ENCODE measurements at regions not wholly inside any gene's neighbourhood (a gene's known extent, or its start where the extent isn't known, plus 50 kb on each side); places are given as distances from the start of the nearest gene placed in this dataset.
"Not testable (repeated sequence)": the region's sequence is repeated elsewhere in the genome, so short reads cannot be mapped to it uniquely, and the experiment has no call there.

- Histone ChIP-seq H3K4me2 (ENCODE audit: low read depth, low read length, poor library complexity, severe bottlenecking) (no peak overlapping the region), H3K27me3 (ENCODE audit: low read length) (no peaks in the 10 kb centered on the region; the same call in 1 of the 2 replicates), H3K4me1 (ENCODE audit: low read length) (no peaks in the 10 kb centered on the region), H3K27ac (ENCODE audit: low read length) (no peak overlapping the region), H3K4me3 (ENCODE audit: low read length) (no peak overlapping the region), H4K20me1 (ENCODE audit: insufficient read depth, low read depth, low read length) (no peaks in the 10 kb centered on the region), H3K9ac (ENCODE audit: low read length) (no peak overlapping the region), H2AFZ (ENCODE audit: low read length) (no peak overlapping the region), H3K9me2 (replicated peaks; ENCODE audit: insufficient read depth, low read length) (no peaks in the 10 kb centered on the region), H3K9me3 (ENCODE audit: low read length) (no peaks in the 10 kb centered on the region), H3K79me2 (ENCODE audit: low read length) (no peaks in the 10 kb centered on the region), H3K36me3 (ENCODE audit: insufficient read depth, low read length) (no peaks in the 10 kb centered on the region)
- DNase-seq, result no peak
Measured at GRCh38 chr12:58420503-58420902, 479.1 kb downstream of the ATP23 start.

- H3K9me2 ChIP-seq (replicated peaks; ENCODE audit: insufficient read depth, low read length), result no peaks in the 10 kb centered on the region
- no peak overlapping the region for H2AFZ ChIP-seq (ENCODE audit: low read length)
- H3K4me2 ChIP-seq (ENCODE audit: low read depth, low read length, poor library complexity, severe bottlenecking), result no peak overlapping the region
- DNase-seq, result no peak
- H3K36me3 ChIP-seq (ENCODE audit: insufficient read depth, low read length), result no peaks in the 10 kb centered on the region
- H3K4me3 ChIP-seq (ENCODE audit: low read length), result no peak overlapping the region
- no peaks in the 10 kb centered on the region for H3K4me1 ChIP-seq (ENCODE audit: low read length)
- H3K27ac ChIP-seq (ENCODE audit: low read length), result no peak overlapping the region
- no peaks in the 10 kb centered on the region for H3K9me3 ChIP-seq (ENCODE audit: low read length)
- no peaks in the 10 kb centered on the region for H3K79me2 ChIP-seq (ENCODE audit: low read length)
- H3K27me3 ChIP-seq (ENCODE audit: low read length), result no peaks in the 10 kb centered on the region
- no peak overlapping the region for H3K9ac ChIP-seq (ENCODE audit: low read length)
- H4K20me1 ChIP-seq (ENCODE audit: insufficient read depth, low read depth, low read length), result no peaks in the 10 kb centered on the region
Measured at GRCh38 chr12:58421990-58422389, 480.6 kb downstream of the ATP23 start.

- no peak overlapping the region for H2AFZ ChIP-seq (ENCODE audit: low read length)
- no peaks in the 10 kb centered on the region for H3K4me1 ChIP-seq (ENCODE audit: low read length)
Measured at GRCh38 chr12:58424735-58425392, 483.5 kb downstream of the ATP23 start.

GRCh38 chr12:58425481-58426392 lies 484.4 kb downstream of the ATP23 start:
- H3K36me3 ChIP-seq (ENCODE audit: insufficient read depth, low read length), result no peaks in the 10 kb centered on the region
- H4K20me1 ChIP-seq (ENCODE audit: insufficient read depth, low read depth, low read length), result no peaks in the 10 kb centered on the region
- H3K4me1 ChIP-seq (ENCODE audit: low read length), result no peaks in the 10 kb centered on the region
- no peak overlapping the region for H3K9ac ChIP-seq (ENCODE audit: low read length)
- no peaks in the 10 kb centered on the region for H3K79me2 ChIP-seq (ENCODE audit: low read length)
- H3K9me2 ChIP-seq (replicated peaks; ENCODE audit: insufficient read depth, low read length), result no peaks in the 10 kb centered on the region
- H3K27me3 ChIP-seq (ENCODE audit: low read length), result no peaks in the 10 kb centered on the region
- H3K9me3 ChIP-seq (ENCODE audit: low read length), result no peaks in the 10 kb centered on the region
- H3K27ac ChIP-seq (ENCODE audit: low read length), result no peak overlapping the region
- no peak for DNase-seq
- no peak overlapping the region for H2AFZ ChIP-seq (ENCODE audit: low read length)
- no peak overlapping the region for H3K4me3 ChIP-seq (ENCODE audit: low read length)
- H3K4me2 ChIP-seq (ENCODE audit: low read depth, low read length, poor library complexity, severe bottlenecking), result no peak overlapping the region

More at GRCh38 chr12:58424735-58425392, 483.5 kb downstream of the ATP23 start:
- H3K9me2 ChIP-seq (replicated peaks; ENCODE audit: insufficient read depth, low read length), result no peaks in the 10 kb centered on the region
- H3K9me3 ChIP-seq (ENCODE audit: low read length), result no peaks in the 10 kb centered on the region
- H4K20me1 ChIP-seq (ENCODE audit: insufficient read depth, low read depth, low read length), result no peaks in the 10 kb centered on the region
- no peaks in the 10 kb centered on the region for H3K27me3 ChIP-seq (ENCODE audit: low read length)
- no peaks in the 10 kb centered on the region for H3K36me3 ChIP-seq (ENCODE audit: insufficient read depth, low read length)
- H3K4me2 ChIP-seq (ENCODE audit: low read depth, low read length, poor library complexity, severe bottlenecking), result no peak overlapping the region
- H3K79me2 ChIP-seq (ENCODE audit: low read length), result no peaks in the 10 kb centered on the region
- no peak for DNase-seq
- no peak overlapping the region for H3K4me3 ChIP-seq (ENCODE audit: low read length)
- H3K9ac ChIP-seq (ENCODE audit: low read length), result no peak overlapping the region
- no peak overlapping the region for H3K27ac ChIP-seq (ENCODE audit: low read length)

GRCh38 chr12:58426437-58426836 lies 485.1 kb downstream of the ATP23 start:
- not testable (repeated sequence) for H3K4me2 ChIP-seq (ENCODE audit: low read depth, low read length, poor library complexity, severe bottlenecking); DNase-seq; H4K20me1 ChIP-seq (ENCODE audit: insufficient read depth, low read depth, low read length); H3K4me3 ChIP-seq (ENCODE audit: low read length); H3K79me2 ChIP-seq (ENCODE audit: low read length); H2AFZ ChIP-seq (ENCODE audit: low read length); H3K36me3 ChIP-seq (ENCODE audit: insufficient read depth, low read length); H3K9me2 ChIP-seq (replicated peaks; ENCODE audit: insufficient read depth, low read length); H3K4me1 ChIP-seq (ENCODE audit: low read length); H3K9ac ChIP-seq (ENCODE audit: low read length); H3K27ac ChIP-seq (ENCODE audit: low read length); H3K9me3 ChIP-seq (ENCODE audit: low read length); H3K27me3 ChIP-seq (ENCODE audit: low read length)

GRCh38 chr12:58433959-58434358 lies 486.3 kb downstream of the LRIG3 start:
- Histone ChIP-seq H3K36me3 (ENCODE audit: insufficient read depth, low read length) (no peaks in the 10 kb centered on the region), H2AFZ (ENCODE audit: low read length) (no peak overlapping the region), H3K4me1 (ENCODE audit: low read length) (no peaks in the 10 kb centered on the region), H4K20me1 (ENCODE audit: insufficient read depth, low read depth, low read length) (no peaks in the 10 kb centered on the region), H3K4me3 (ENCODE audit: low read length) (no peak overlapping the region), H3K9me3 (ENCODE audit: low read length) (no peaks in the 10 kb centered on the region), H3K27ac (ENCODE audit: low read length) (no peak overlapping the region), H3K4me2 (ENCODE audit: low read depth, low read length, poor library complexity, severe bottlenecking) (no peak overlapping the region), H3K9me2 (replicated peaks; ENCODE audit: insufficient read depth, low read length) (no peaks in the 10 kb centered on the region), H3K79me2 (ENCODE audit: low read length) (no peaks in the 10 kb centered on the region), H3K9ac (ENCODE audit: low read length) (no peak overlapping the region), H3K27me3 (ENCODE audit: low read length) (no peaks in the 10 kb centered on the region)
- DNase-seq, result no peak

- H3K4me3 ChIP-seq (ENCODE audit: low read length), result no peak overlapping the region
- no peak overlapping the region for H2AFZ ChIP-seq (ENCODE audit: low read length)
- H3K9me3 ChIP-seq (ENCODE audit: low read length), result no peaks in the 10 kb centered on the region
- no peaks in the 10 kb centered on the region for H3K27me3 ChIP-seq (ENCODE audit: low read length)
- no peaks in the 10 kb centered on the region for H3K9me2 ChIP-seq (replicated peaks; ENCODE audit: insufficient read depth, low read length)
- no peaks in the 10 kb centered on the region for H3K4me1 ChIP-seq (ENCODE audit: low read length)
- no peaks in the 10 kb centered on the region for H3K79me2 ChIP-seq (ENCODE audit: low read length)
- no peak overlapping the region for H3K4me2 ChIP-seq (ENCODE audit: low read depth, low read length, poor library complexity, severe bottlenecking)
- no peak for DNase-seq
- H4K20me1 ChIP-seq (ENCODE audit: insufficient read depth, low read depth, low read length), result no peaks in the 10 kb centered on the region
- H3K9ac ChIP-seq (ENCODE audit: low read length), result no peak overlapping the region
- no peak overlapping the region for H3K27ac ChIP-seq (ENCODE audit: low read length)
- no peaks in the 10 kb centered on the region for H3K36me3 ChIP-seq (ENCODE audit: insufficient read depth, low read length)
Measured at GRCh38 chr12:58434726-58435125, 485.6 kb downstream of the LRIG3 start.

GRCh38 chr12:58435647-58436046 lies 484.7 kb downstream of the LRIG3 start:
- Histone ChIP-seq H2AFZ (ENCODE audit: low read length) (no peak overlapping the region), H3K9me2 (replicated peaks; ENCODE audit: insufficient read depth, low read length) (no peaks in the 10 kb centered on the region), H3K79me2 (ENCODE audit: low read length) (no peaks in the 10 kb centered on the region), H3K27me3 (ENCODE audit: low read length) (no peaks in the 10 kb centered on the region), H3K9me3 (ENCODE audit: low read length) (no peaks in the 10 kb centered on the region), H3K4me1 (ENCODE audit: low read length) (no peaks in the 10 kb centered on the region), H3K9ac (ENCODE audit: low read length) (no peak overlapping the region), H4K20me1 (ENCODE audit: insufficient read depth, low read depth, low read length) (no peaks in the 10 kb centered on the region), H3K27ac (ENCODE audit: low read length) (no peak overlapping the region), H3K4me2 (ENCODE audit: low read depth, low read length, poor library complexity, severe bottlenecking) (no peak overlapping the region), H3K36me3 (ENCODE audit: insufficient read depth, low read length) (no peaks in the 10 kb centered on the region), H3K4me3 (ENCODE audit: low read length) (no peak overlapping the region)
- no peak for DNase-seq
